Liver (tissue), 8 donors: ENCODE measurements at regions not wholly inside any gene's neighbourhood (a gene's known extent, or its start where the extent isn't known, plus 50 kb on each side); places are given as distances from the start of the nearest gene placed in this dataset.

Source experiments
- DNase-seq: peaks from one replicate; pipeline ENCODE4 v3.0.0-alpha.2; 2017; ENCODE audit warnings: low spot score
- H3K27ac ChIP-seq, 2 donors: one replicate each; pipeline ENCODE4 v1.7.0; 2013; ENCODE audit warnings: inconsistent platforms in 2 of 2, low read length in 2 of 2, control low read depth in 1 of 2, low read depth in 1 of 2, mild to moderate bottlenecking in 1 of 2
- H3K27me3 ChIP-seq, 4 donors: one replicate each; pipeline versions ENCODE4 v1.6.1 to v1.7.0; 2013; ENCODE audit warnings: low read length in 3 of 4, inconsistent platforms in 1 of 4, mild to moderate bottlenecking in 1 of 4, moderate library complexity in 1 of 4; ENCODE audit not compliant: control insufficient read depth in 4 of 4, insufficient read depth in 4 of 4
- H3K36me3 ChIP-seq, 4 donors: one replicate each; pipeline versions ENCODE4 v1.6.1 to v1.7.0; 2013; ENCODE audit warnings: low read length in 3 of 4, mild to moderate bottlenecking in 3 of 4, low read depth in 1 of 4, moderate library complexity in 1 of 4; ENCODE audit not compliant: control insufficient read depth in 4 of 4, insufficient read depth in 3 of 4
- H3K4me1 ChIP-seq, 4 donors: one replicate each; pipeline versions ENCODE4 v1.6.1 to v1.7.0; 2013; ENCODE audit warnings: low read length in 3 of 4, mild to moderate bottlenecking in 3 of 4, moderate library complexity in 1 of 4; ENCODE audit not compliant: control insufficient read depth in 4 of 4, insufficient read depth in 4 of 4
- H3K4me3 ChIP-seq, 3 donors: one replicate each; pipeline versions ENCODE4 v1.6.1 to v1.7.0; 2013; ENCODE audit warnings: low read length in 3 of 3, control low read depth in 1 of 3, low read depth in 1 of 3, mild to moderate bottlenecking in 1 of 3
- H3K9ac ChIP-seq, 2 donors: one replicate each; pipeline ENCODE4 v1.7.0; 2013; ENCODE audit warnings: low read length in 2 of 2, mild to moderate bottlenecking in 2 of 2, moderate library complexity in 2 of 2, control low read depth in 1 of 2, low read depth in 1 of 2
- H3K9me3 ChIP-seq, 4 donors: one replicate each; pipeline versions ENCODE4 v1.6.1 to v1.7.0; 2013; ENCODE audit warnings: low read length in 3 of 4; ENCODE audit not compliant: control insufficient read depth in 4 of 4
- EGR1 ChIP-seq, 2 donors: IDR thresholded peaks; 2 replicates each; pipeline ENCODE4 v1.6.1; 2016 to 2018; ENCODE audit warnings: antibody characterized with exemption in 2 of 2, low read depth in 2 of 2
- FOXA1 ChIP-seq: IDR thresholded peaks from 2 replicates; pipeline ENCODE4 v1.6.1; 2016; ENCODE audit warnings: antibody characterized with exemption
- FOXA2 ChIP-seq: IDR thresholded peaks from 2 replicates; pipeline ENCODE4 v1.6.1; 2016; ENCODE audit warnings: antibody characterized with exemption
- GABPA ChIP-seq, 2 donors: IDR thresholded peaks in 1 of 2; conservative IDR thresholded peaks in 1 of 2; 2 replicates each; pipeline ENCODE4 v1.6.1; 2016; ENCODE audit warnings: antibody characterized with exemption in 2 of 2, mild to moderate bottlenecking in 1 of 2, moderate library complexity in 1 of 2
- HNF4A ChIP-seq, 2 donors: conservative IDR thresholded peaks; 2 replicates each; pipeline ENCODE4 v1.6.1; 2016; ENCODE audit warnings: antibody characterized with exemption in 2 of 2, mild to moderate bottlenecking in 2 of 2
- HNF4G ChIP-seq: IDR thresholded peaks from 2 replicates; pipeline ENCODE4 v1.6.1; 2016; ENCODE audit warnings: antibody characterized with exemption
- JUND ChIP-seq, 2 donors: IDR thresholded peaks; 2 replicates each; pipeline ENCODE4 v1.6.1; 2016; ENCODE audit warnings: antibody characterized with exemption in 2 of 2
- NR2F2 ChIP-seq: IDR thresholded peaks from 2 replicates; pipeline ENCODE4 v1.6.1; 2016; ENCODE audit warnings: antibody characterized with exemption
- RAD21 ChIP-seq, 2 donors: IDR thresholded peaks; 2 replicates each; pipeline ENCODE4 v1.6.1; 2016; ENCODE audit warnings: antibody characterized with exemption in 2 of 2, mild to moderate bottlenecking in 2 of 2
- RXRA ChIP-seq, 2 donors: IDR thresholded peaks; 2 replicates each; pipeline ENCODE4 v1.6.1; 2017 to 2018; ENCODE audit warnings: antibody characterized with exemption in 2 of 2, mild to moderate bottlenecking in 1 of 2
- SP1 ChIP-seq: IDR thresholded peaks from 2 replicates; pipeline ENCODE4 v1.6.1; 2018; ENCODE audit warnings: antibody characterized with exemption, mild to moderate bottlenecking
- TAF1 ChIP-seq: conservative IDR thresholded peaks from 2 replicates; pipeline ENCODE4 v1.6.1; 2016; ENCODE audit warnings: antibody characterized with exemption, mild to moderate bottlenecking
- YY1 ChIP-seq: IDR thresholded peaks from 2 replicates; pipeline ENCODE4 v1.6.1; 2016; ENCODE audit warnings: antibody characterized with exemption, mild to moderate bottlenecking
- WGBS: extraction: QIAGEN DNeasy Blood & Tissue Kit; methylation state at CpG from one replicate; pipeline ENCODE4 v1.1.7; 2013; 5-methylcytosine and 5-hydroxymethylcytosine counted together
- TF ChIP-seq, protein P1 (sequence below): fragments of 150-350 bp; IDR thresholded peaks from 2 replicates; pipeline ENCODE4 v1.5.1; 2017; ENCODE audit warnings: improper control_type of control experiment, low read depth, low read length; ENCODE audit not compliant: missing input control
- TF ChIP-seq, protein P2 (sequence below): IDR thresholded peaks from 2 replicates; pipeline ENCODE4 v1.6.1; 2016; ENCODE audit warnings: antibody characterized with exemption
- TF ChIP-seq, protein P3 (sequence below): IDR thresholded peaks from 2 replicates; pipeline ENCODE4 v1.6.1; 2016; ENCODE audit warnings: antibody characterized with exemption, mild to moderate bottlenecking
- TF ChIP-seq, protein P4 (sequence below): IDR thresholded peaks from 2 replicates; pipeline ENCODE4 v1.6.1; 2016; ENCODE audit warnings: antibody characterized with exemption
- TF ChIP-seq, protein P5 (sequence below): IDR thresholded peaks from 2 replicates; pipeline ENCODE4 v1.6.1; 2016; ENCODE audit warnings: antibody characterized with exemption
- donor health status: healthy.
- donor health status: healthy.
- donor health status: healthy.
- donor health status: healthy.
- donor health status: healthy.

DNA sequence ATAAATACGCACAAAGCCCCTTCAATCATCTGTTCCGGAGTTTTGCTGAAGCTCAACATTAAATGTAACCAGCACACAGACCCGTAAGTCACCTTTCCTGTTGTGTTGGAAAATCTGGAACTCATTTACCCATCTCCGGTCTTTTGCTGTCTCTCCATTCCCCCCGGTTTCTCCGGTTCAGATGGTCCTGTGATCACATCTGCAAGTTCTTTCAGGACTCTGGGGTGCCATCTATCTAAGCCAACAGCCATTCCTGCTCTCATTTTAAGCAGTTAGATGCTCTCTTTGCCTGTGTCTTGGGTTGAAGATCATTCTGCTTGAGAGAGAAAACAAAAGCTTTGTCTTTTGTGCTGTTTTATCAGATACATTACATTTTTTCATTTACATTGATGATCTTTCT, 91.7 kb upstream of the TGIF1 start:
- no peaks in the 10 kb centered on the region for H3K36me3 ChIP-seq
- no peaks in the 10 kb centered on the region for H3K9me3 ChIP-seq
- DNase-seq = no peak
- H3K4me1 ChIP-seq = no peaks in the 10 kb centered on the region
- no peak overlapping the region for H3K9ac ChIP-seq
- H3K27ac ChIP-seq = no peak overlapping the region
- no peak overlapping the region for H3K4me3 ChIP-seq
- H3K27me3 ChIP-seq = no peaks in the 10 kb centered on the region
- 86% methylated on average over 6 of the region's 6 CpGs for whole genome bisulfite sequencing
- TF ChIP-seq EGR1 (IDR thresholded peaks at IDR 0.05; ENCODE audit: low read depth in 2 of 2) (no peak), GABPA (IDR thresholded peaks at IDR 0.05 in 1 of 2, conservative IDR thresholded peaks at IDR 0.05 in 1 of 2) (no peak), JUND (IDR thresholded peaks at IDR 0.05) (no peak), NR2F2 (no peak), TAF1 (no peak), SP1 (no peak), FOXA1 (no peak), FOXA2 (no peak), RAD21 (IDR thresholded peaks at IDR 0.05) (no peak), HNF4G (no peak), HNF4A (conservative IDR thresholded peaks at IDR 0.05) (no peak), RXRA (IDR thresholded peaks at IDR 0.05) (no peak), YY1 (no peak)
- TF ChIP-seq, protein P1, sequence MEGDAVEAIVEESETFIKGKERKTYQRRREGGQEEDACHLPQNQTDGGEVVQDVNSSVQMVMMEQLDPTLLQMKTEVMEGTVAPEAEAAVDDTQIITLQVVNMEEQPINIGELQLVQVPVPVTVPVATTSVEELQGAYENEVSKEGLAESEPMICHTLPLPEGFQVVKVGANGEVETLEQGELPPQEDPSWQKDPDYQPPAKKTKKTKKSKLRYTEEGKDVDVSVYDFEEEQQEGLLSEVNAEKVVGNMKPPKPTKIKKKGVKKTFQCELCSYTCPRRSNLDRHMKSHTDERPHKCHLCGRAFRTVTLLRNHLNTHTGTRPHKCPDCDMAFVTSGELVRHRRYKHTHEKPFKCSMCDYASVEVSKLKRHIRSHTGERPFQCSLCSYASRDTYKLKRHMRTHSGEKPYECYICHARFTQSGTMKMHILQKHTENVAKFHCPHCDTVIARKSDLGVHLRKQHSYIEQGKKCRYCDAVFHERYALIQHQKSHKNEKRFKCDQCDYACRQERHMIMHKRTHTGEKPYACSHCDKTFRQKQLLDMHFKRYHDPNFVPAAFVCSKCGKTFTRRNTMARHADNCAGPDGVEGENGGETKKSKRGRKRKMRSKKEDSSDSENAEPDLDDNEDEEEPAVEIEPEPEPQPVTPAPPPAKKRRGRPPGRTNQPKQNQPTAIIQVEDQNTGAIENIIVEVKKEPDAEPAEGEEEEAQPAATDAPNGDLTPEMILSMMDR = no peak
- TF ChIP-seq, protein P2, sequence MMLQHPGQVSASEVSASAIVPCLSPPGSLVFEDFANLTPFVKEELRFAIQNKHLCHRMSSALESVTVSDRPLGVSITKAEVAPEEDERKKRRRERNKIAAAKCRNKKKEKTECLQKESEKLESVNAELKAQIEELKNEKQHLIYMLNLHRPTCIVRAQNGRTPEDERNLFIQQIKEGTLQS = no peak
- TF ChIP-seq, protein P3, sequence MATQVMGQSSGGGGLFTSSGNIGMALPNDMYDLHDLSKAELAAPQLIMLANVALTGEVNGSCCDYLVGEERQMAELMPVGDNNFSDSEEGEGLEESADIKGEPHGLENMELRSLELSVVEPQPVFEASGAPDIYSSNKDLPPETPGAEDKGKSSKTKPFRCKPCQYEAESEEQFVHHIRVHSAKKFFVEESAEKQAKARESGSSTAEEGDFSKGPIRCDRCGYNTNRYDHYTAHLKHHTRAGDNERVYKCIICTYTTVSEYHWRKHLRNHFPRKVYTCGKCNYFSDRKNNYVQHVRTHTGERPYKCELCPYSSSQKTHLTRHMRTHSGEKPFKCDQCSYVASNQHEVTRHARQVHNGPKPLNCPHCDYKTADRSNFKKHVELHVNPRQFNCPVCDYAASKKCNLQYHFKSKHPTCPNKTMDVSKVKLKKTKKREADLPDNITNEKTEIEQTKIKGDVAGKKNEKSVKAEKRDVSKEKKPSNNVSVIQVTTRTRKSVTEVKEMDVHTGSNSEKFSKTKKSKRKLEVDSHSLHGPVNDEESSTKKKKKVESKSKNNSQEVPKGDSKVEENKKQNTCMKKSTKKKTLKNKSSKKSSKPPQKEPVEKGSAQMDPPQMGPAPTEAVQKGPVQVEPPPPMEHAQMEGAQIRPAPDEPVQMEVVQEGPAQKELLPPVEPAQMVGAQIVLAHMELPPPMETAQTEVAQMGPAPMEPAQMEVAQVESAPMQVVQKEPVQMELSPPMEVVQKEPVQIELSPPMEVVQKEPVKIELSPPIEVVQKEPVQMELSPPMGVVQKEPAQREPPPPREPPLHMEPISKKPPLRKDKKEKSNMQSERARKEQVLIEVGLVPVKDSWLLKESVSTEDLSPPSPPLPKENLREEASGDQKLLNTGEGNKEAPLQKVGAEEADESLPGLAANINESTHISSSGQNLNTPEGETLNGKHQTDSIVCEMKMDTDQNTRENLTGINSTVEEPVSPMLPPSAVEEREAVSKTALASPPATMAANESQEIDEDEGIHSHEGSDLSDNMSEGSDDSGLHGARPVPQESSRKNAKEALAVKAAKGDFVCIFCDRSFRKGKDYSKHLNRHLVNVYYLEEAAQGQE = no peak
- TF ChIP-seq, protein P4, sequence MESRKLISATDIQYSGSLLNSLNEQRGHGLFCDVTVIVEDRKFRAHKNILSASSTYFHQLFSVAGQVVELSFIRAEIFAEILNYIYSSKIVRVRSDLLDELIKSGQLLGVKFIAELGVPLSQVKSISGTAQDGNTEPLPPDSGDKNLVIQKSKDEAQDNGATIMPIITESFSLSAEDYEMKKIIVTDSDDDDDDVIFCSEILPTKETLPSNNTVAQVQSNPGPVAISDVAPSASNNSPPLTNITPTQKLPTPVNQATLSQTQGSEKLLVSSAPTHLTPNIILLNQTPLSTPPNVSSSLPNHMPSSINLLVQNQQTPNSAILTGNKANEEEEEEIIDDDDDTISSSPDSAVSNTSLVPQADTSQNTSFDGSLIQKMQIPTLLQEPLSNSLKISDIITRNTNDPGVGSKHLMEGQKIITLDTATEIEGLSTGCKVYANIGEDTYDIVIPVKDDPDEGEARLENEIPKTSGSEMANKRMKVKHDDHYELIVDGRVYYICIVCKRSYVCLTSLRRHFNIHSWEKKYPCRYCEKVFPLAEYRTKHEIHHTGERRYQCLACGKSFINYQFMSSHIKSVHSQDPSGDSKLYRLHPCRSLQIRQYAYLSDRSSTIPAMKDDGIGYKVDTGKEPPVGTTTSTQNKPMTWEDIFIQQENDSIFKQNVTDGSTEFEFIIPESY = no peak
- TF ChIP-seq, protein P5, sequence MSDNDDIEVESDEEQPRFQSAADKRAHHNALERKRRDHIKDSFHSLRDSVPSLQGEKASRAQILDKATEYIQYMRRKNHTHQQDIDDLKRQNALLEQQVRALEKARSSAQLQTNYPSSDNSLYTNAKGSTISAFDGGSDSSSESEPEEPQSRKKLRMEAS = no peak

DNA sequence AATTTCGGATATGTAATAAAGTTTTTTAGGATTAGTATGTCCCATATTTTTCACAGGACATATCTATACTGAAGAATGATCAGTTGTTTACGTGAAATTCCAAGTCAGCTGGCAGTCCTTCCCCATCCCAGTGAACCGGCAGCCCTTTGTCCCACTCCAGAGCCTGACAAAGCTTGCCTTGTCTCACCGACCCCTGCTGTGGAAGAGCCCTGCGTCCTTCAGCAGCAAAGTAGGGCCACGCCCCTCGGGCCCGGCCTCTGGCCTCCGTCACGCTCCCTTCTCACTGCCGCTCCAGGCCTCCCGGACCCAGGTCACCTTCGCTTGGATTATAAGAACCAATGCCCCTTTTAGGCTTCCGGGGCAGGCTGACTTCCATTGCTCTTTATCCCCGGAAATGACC, 89.8 kb upstream of the TGIF1 start:
- Histone ChIP-seq H3K4me1 (no peaks in the 10 kb centered on the region), H3K27ac (no peak overlapping the region), H3K4me3 (no peak overlapping the region), H3K36me3 (no peaks in the 10 kb centered on the region), H3K27me3 (no peaks in the 10 kb centered on the region), H3K9me3 (no peaks in the 10 kb centered on the region), H3K9ac (no peak overlapping the region)
- WGBS = 87% methylated on average over 15 of the region's 15 CpGs
- DNase-seq = no peak
- TF ChIP-seq JUND (IDR thresholded peaks at IDR 0.05) = no peak
- TF ChIP-seq, protein P2 = no peak
- no peak for TF ChIP-seq HNF4A (conservative IDR thresholded peaks at IDR 0.05)
- no peak for TF ChIP-seq TAF1
- TF ChIP-seq FOXA1 = no peak
- TF ChIP-seq FOXA2 = no peak
- no peak for TF ChIP-seq GABPA (IDR thresholded peaks at IDR 0.05 in 1 of 2, conservative IDR thresholded peaks at IDR 0.05 in 1 of 2)
- no peak for TF ChIP-seq YY1
- TF ChIP-seq, protein P5 = no peak
- TF ChIP-seq, protein P3 = no peak
- no peak for TF ChIP-seq SP1
- TF ChIP-seq RXRA (IDR thresholded peaks at IDR 0.05) = no peak
